IMR-90 (cell line): ENCODE measurements at regions not wholly inside any gene's neighbourhood (a gene's known extent, or its start where the extent isn't known, plus 50 kb on each side); places are given as distances from the start of the nearest gene placed in this dataset.

Experiments used
- ATAC-seq: fragments of 200-7000 bp; cut with Tn5 transposase; 2 replicates; pipeline ENCODE4 v1.9.1; 2020; ENCODE audit warnings: low read depth, mild to moderate bottlenecking, moderate library complexity
- BruUV-seq: library from RNA; stranded (reverse); fragments of 400-500 nt; replicated peaks from 2 replicates; lab custom pipeline; 2021; lab: Mats Ljungman, UMichigan
- CTCF ChIA-PET: fragments of 300-600 bp; formaldehyde crosslinking; extraction: SDS; loops from one replicate; lab custom pipeline; 2021; ENCODE audit warnings: antibody characterized with exemption; lab: Yijun Ruan, JAX
- POLR2A ChIA-PET: fragments of 300-600 bp; sonication (Branson Sonifier 250); formaldehyde crosslinking; loops from one replicate; lab custom pipeline; 2022; ENCODE audit warnings: antibody characterized with exemption; ENCODE audit not compliant: unreplicated experiment; lab: Charles Lee
- DNase-seq: peaks from one replicate; pipeline ENCODE4 v3.0.0; 2013
- H2AFZ ChIP-seq: replicated peaks from 2 replicates; pipeline ENCODE3; 2013; ENCODE audit warnings: low read length, mild to moderate bottlenecking; ENCODE audit not compliant: poor library complexity
- H2AK5ac ChIP-seq: 2 replicates; pipeline ENCODE4 v1.6.1; 2013; ENCODE audit warnings: low read depth, low read length, inconsistent platforms
- H2AK9ac ChIP-seq: replicated peaks from 2 replicates; pipeline ENCODE3; 2013; ENCODE audit warnings: mild to moderate bottlenecking, low read depth, low read length, moderate library complexity; ENCODE audit not compliant: poor library complexity
- H2BK120ac ChIP-seq: 2 replicates; pipeline ENCODE4 v1.6.1; 2013; ENCODE audit warnings: low read depth, low read length, inconsistent platforms
- H2BK15ac ChIP-seq: 3 replicates; pipeline ENCODE4 v1.6.1; 2013; ENCODE audit warnings: low read depth, low read length, inconsistent platforms
- H2BK20ac ChIP-seq: 2 replicates; pipeline ENCODE4 v1.6.1; 2013; ENCODE audit warnings: low read depth, mild to moderate bottlenecking, inconsistent platforms, low read length, moderate library complexity
- H2BK5ac ChIP-seq: 2 replicates; pipeline ENCODE4 v1.6.1; 2013; ENCODE audit warnings: mild to moderate bottlenecking, low read depth, low read length, inconsistent platforms; ENCODE audit not compliant: poor library complexity, severe bottlenecking
- H3K14ac ChIP-seq: replicated peaks from 2 replicates; pipeline ENCODE4 v1.6.1; 2013; ENCODE audit warnings: low read depth, low read length, inconsistent platforms
- H3K18ac ChIP-seq: 2 replicates; pipeline ENCODE4 v1.6.1; 2013; ENCODE audit warnings: low read depth, low read length, control low read depth
- H3K23ac ChIP-seq: 2 replicates; pipeline ENCODE4 v1.6.1; 2013; ENCODE audit warnings: low read depth, low read length, inconsistent platforms
- H3K27ac ChIP-seq: 2 replicates; pipeline ENCODE4 v1.5.1; 2013; ENCODE audit warnings: mild to moderate bottlenecking, control low read depth, low read length; ENCODE audit not compliant: insufficient read depth
- H3K27me3 ChIP-seq: 2 replicates; pipeline ENCODE4 v1.6.1; 2013; ENCODE audit warnings: low read length; ENCODE audit not compliant: control insufficient read depth, insufficient read depth
- H3K36me3 ChIP-seq: 2 replicates; pipeline ENCODE4 v1.6.1; 2013; ENCODE audit warnings: low read length, mixed read lengths; ENCODE audit not compliant: control insufficient read depth, insufficient read depth
- H3K4ac ChIP-seq: 2 replicates; pipeline ENCODE4 v1.6.1; 2013; ENCODE audit warnings: low read depth, low read length, inconsistent platforms
- H3K4me1 ChIP-seq: 2 replicates; pipeline ENCODE4 v1.6.1; 2013; ENCODE audit warnings: low read length, mixed read lengths; ENCODE audit not compliant: control insufficient read depth, insufficient read depth
- H3K4me2 ChIP-seq: 2 replicates; pipeline ENCODE4 v1.6.1; 2013; ENCODE audit warnings: low read depth, mild to moderate bottlenecking, control low read depth, low read length, moderate library complexity
- H3K4me3 ChIP-seq: 2 replicates; pipeline ENCODE4 v1.5.1; 2013; ENCODE audit warnings: low read depth, mild to moderate bottlenecking, control low read depth, low read length, moderate library complexity; ENCODE audit not compliant: insufficient read depth
- H3K56ac ChIP-seq: 2 replicates; pipeline ENCODE4 v1.6.1; 2013; ENCODE audit warnings: low read length, inconsistent platforms; ENCODE audit not compliant: insufficient read depth; ENCODE audit errors: extremely low read depth
- H3K79me1 ChIP-seq, 2 experiments: 2 replicates each; pipeline ENCODE4 v1.6.1; 2013; ENCODE audit warnings: low read length in 2 of 2, inconsistent platforms in 1 of 2, low read depth in 1 of 2
- H3K9ac ChIP-seq: 2 replicates; pipeline ENCODE4 v1.6.1; 2013; ENCODE audit warnings: low read depth, low read length, control low read depth
- H3K9me1 ChIP-seq: 2 replicates; pipeline ENCODE4 v1.6.1; 2013; ENCODE audit warnings: low read length, inconsistent platforms; ENCODE audit not compliant: insufficient read depth
- H3K9me3 ChIP-seq: 2 replicates; pipeline ENCODE4 v1.6.1; 2013; ENCODE audit warnings: low read length; ENCODE audit not compliant: control insufficient read depth, insufficient read depth
- H4K20me1 ChIP-seq: 2 replicates; pipeline ENCODE4 v1.6.1; 2013; ENCODE audit warnings: low read length, inconsistent platforms; ENCODE audit not compliant: insufficient read depth
- H4K5ac ChIP-seq: 2 replicates; pipeline ENCODE4 v1.6.1; 2013; ENCODE audit warnings: mild to moderate bottlenecking, low read depth, low read length, control low read depth
- H4K8ac ChIP-seq, 2 experiments: 2 replicates each; pipeline ENCODE4 v1.6.1; 2013; ENCODE audit warnings: low read depth in 2 of 2, low read length in 2 of 2, control low read depth in 1 of 2, inconsistent platforms in 1 of 2
- H4K91ac ChIP-seq: 2 replicates; pipeline ENCODE4 v1.6.1; 2013; ENCODE audit warnings: low read depth, low read length, inconsistent platforms; ENCODE audit not compliant: insufficient read depth
- CHD1 ChIP-seq: IDR thresholded peaks from 2 replicates; pipeline ENCODE4 v1.6.1; 2012; ENCODE audit warnings: low read depth, low read length, improper control_type of control experiment
- FOS ChIP-seq: fragments of 150-350 bp; IDR thresholded peaks from 2 replicates; pipeline ENCODE4 v1.6.1; 2016; ENCODE audit warnings: low read depth, low read length
- MAFK ChIP-seq: IDR thresholded peaks from 2 replicates; pipeline ENCODE4 v1.6.1; 2012; ENCODE audit warnings: low read depth, low read length, improper control_type of control experiment
- MAZ ChIP-seq: IDR thresholded peaks from 2 replicates; pipeline ENCODE4 v1.6.1; 2012; ENCODE audit warnings: low read depth, mild to moderate bottlenecking, low read length, improper control_type of control experiment, moderate library complexity, borderline replicate concordance
- WGBS, 2 experiments: methylation state at CpG; one replicate each; pipeline versions ENCODE4 v1.1.5 to v1.1.7; 2013; ENCODE audit warnings: missing lambda C conversion rate in 2 of 2; ENCODE audit not compliant: insufficient read length in 1 of 2; ENCODE audit errors: extremely low coverage in 2 of 2; 5-methylcytosine and 5-hydroxymethylcytosine counted together
- dilution Hi-C: fragments of 300-500 bp; cut with HindIII; formaldehyde crosslinking; loops from one replicate; pipeline ENCODE4 v1.14.3; 2018; ENCODE audit warnings: low sequenced_read_pairs; ENCODE audit not compliant: unreplicated experiment
- in situ Hi-C: fragments of 300-500 bp; cut with MboI; formaldehyde crosslinking; loops from 3 replicates; pipeline ENCODE4 v1.14.3; 2019; ENCODE audit warnings: low sequenced_read_pairs, inconsistent platforms, mixed read lengths
- intact Hi-C: fragments of 100-400 bp; cut with micrococcal nuclease; formaldehyde crosslinking; loops from 2 replicates; pipeline ENCODE4 v1.10.0; 2022

DNA sequence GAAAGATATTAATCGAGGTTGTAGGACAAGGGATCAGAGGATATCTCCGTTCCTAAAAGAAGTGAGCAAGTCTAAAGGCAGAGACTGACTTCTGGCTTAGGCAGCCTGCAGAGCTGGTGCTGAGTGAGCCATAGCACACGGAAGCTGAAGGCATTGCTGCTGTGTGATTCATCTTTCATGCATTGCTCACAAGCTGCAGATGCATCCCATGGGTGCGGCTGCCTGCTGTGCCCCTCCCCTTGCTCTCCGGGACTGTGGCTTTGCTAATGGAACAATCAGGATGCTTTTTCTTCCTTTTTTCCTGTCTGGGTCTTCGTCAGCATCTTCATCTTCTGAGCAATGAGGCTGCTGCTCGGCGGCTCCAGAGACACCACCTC, 341.4 kb downstream of the DIRAS2 start:
- WGBS, 2 experiments: 0% methylated on average over 2 of the region's 8 CpGs; no CpG with 5 or more reads in 1 of the 2 experiments
- in situ Hi-C loops: no loop called here
- CTCF ChIA-PET: interaction anchor here (0.8 kb wide), 1 partner anchor 36 kb away, joined by 5 read pairs; no protein-coding TSS in a partner anchor

More for the DNA sequence above, 341.4 kb downstream of the DIRAS2 start:
- H3K14ac ChIP-seq: no peak overlapping the region
- H3K4ac ChIP-seq: no peak overlapping the region
- H3K27me3 ChIP-seq: no peaks in the 10 kb centered on the region; the same call in 1 of the 2 replicates
- no peaks in the 10 kb centered on the region for H4K20me1 ChIP-seq
- dilution Hi-C loops (no loop called here), intact Hi-C loops (no loop called here)
- no peaks in the 10 kb centered on the region for H3K36me3 ChIP-seq
- H3K23ac ChIP-seq: no peak overlapping the region
- BruUV-seq: no TSS peak
- H3K79me1 ChIP-seq: no peaks in the 10 kb centered on the region
- no peak overlapping the region for H2BK5ac ChIP-seq
- H3K18ac ChIP-seq: no peak overlapping the region
- H2AK5ac ChIP-seq: no peak overlapping the region
- peak; percentile 91 for DNase-seq
- no peak overlapping the region for H2AK9ac ChIP-seq
- H3K9me1 ChIP-seq: no peaks in the 10 kb centered on the region
- H2BK120ac ChIP-seq: no peak overlapping the region
- H4K5ac ChIP-seq: no peak overlapping the region
- H3K9ac ChIP-seq: no peak overlapping the region
- no peak overlapping the region for H2BK20ac ChIP-seq
- peak; percentile 100 for ATAC-seq
- H3K4me3 ChIP-seq: no peak overlapping the region
- peak overlapping the region; percentile 78 for H2AFZ ChIP-seq
- H3K4me1 ChIP-seq: no peaks in the 10 kb centered on the region
- H2BK15ac ChIP-seq: no peak overlapping the region
- H3K4me2 ChIP-seq: no peak overlapping the region
- H3K27ac ChIP-seq: no peak overlapping the region
- H3K56ac ChIP-seq: no peak overlapping the region
- TF ChIP-seq MAZ: peak; percentile 49; the same call in 1 of the 2 replicates
- TF ChIP-seq FOS: peak; percentile 36; the same call in 1 of the 2 replicates
- TF ChIP-seq CHD1: no peak
- TF ChIP-seq MAFK: no peak
- POLR2A ChIA-PET: no interaction called here
- no peak overlapping the region for H4K8ac ChIP-seq
- no peaks in the 10 kb centered on the region for H3K9me3 ChIP-seq
- H4K91ac ChIP-seq: no peak overlapping the region
